AML-193 (cell line): ENCODE measurements at regions not wholly inside any gene's neighbourhood (a gene's known extent, or its start where the extent isn't known, plus 50 kb on each side); places are given as distances from the start of the nearest gene placed in this dataset.
"Not testable (repeated sequence)": the region's sequence is repeated elsewhere in the genome, so short reads cannot be mapped to it uniquely, and the experiment has no call there.

Experiments
- DNase-seq, 2 experiments: peaks; one replicate each; lab custom pipeline; 2025; lab: John Stamatoyannopoulos, UW

- DNase-seq = no peak
Observed at GRCh38 chr12:68422956-68423574, 90.9 kb upstream of the MDM1 start.

DNA sequence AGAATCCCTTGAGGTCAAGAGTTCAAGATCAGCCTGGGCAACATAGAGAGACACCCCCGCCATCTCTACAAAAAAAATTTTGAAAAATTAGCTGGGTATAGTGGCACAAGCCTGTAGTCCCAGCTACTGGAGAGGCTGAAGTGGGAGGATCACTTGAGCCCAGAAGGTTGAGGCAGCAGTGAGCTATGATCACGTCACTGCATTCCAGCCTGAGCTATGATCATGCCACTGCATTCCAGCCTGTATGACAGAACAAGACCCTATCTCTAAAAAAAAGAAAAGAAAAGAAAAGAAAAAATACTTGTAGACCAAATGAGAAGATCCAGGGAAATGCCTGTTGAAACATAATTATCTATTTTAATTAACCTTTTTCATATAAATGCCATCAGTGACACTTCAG lies 93.8 kb upstream of the MDM1 start:
- no peak for DNase-seq

- no peak for DNase-seq
Observed at GRCh38 chr12:68428211-68428610, 96.0 kb upstream of the MDM1 start.

DNA sequence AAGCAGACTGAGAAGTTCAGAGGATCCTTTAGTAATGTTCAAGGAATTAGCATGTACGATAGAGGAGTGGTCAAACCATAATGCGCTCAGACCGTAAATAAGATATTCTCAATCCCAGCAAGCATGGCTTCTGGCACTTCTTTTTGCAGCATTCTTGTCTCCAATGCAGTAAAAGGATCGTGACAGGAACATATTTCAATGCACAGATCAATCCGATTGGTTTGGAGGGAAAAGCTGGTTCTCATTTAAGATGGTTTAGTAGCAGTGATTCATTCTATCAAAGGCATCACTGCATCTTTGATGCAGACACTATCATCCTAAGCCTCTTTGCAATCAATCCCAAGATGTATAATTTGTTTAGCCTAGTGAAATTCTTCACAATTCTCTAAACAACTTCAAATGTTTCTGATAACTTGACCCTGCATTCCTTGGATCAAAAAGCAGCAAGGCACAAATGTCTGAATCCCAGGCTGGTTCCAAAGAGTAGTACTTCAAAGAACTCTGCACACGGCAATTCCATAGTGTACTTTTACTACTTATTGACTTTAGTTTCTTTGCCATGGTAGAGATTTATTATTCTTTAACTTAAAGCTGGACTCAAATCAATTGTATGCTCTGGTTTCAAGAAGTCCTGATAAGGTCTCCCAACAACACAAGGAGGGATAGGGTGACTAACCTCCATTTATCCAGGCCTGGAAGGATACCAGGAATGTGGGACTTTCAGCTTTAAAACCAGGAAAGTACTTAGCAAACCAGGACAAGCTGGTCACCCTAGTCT lies 96.8 kb upstream of the MDM1 start:
- DNase-seq = no peak

DNA sequence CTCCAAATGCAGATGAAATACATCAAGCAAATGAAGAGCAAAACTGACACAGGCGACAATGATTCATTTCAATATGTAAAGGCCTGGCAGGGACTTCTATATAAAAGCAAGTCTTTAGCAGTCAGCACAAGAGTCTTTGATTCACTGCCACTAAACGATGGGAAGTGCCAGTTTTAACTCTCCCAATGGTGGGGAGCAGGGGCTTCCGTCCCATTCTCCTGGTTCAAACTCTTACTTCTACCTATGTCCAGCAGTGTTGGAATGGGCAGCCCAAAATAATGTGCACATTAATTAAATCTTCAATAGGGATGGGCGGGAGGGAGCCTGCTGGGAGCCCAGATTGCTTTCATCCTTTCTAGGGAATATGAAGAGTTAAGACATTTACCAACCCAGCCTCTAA lies 97.5 kb upstream of the MDM1 start:
- DNase-seq = no peak

DNA sequence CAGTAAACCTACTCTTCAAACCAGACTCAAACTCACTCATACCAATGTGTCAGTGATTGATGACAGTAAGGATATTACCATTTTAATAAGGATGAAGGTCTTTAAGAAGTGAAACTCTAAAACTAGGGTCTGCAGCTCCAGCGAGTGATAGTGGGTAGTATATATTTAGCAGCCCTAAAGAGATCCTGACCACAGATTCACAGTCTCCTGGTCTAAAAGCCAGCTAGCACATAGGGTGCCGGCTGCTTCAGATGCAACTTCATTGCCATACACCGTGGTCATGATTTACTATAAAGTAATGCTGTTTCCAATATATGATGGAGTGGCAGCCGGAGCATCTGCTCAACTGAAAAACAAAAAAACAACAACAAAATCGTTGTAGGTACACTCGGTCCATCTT lies 99.6 kb upstream of the MDM1 start:
- DNase-seq = no peak

GRCh38 chr12:68432622-68433021 lies 100.5 kb upstream of the MDM1 start:
- DNase-seq = no peak

- DNase-seq = no peak
Observed at GRCh38 chr12:68434391-68435298, 102.5 kb upstream of the MDM1 start.

DNA sequence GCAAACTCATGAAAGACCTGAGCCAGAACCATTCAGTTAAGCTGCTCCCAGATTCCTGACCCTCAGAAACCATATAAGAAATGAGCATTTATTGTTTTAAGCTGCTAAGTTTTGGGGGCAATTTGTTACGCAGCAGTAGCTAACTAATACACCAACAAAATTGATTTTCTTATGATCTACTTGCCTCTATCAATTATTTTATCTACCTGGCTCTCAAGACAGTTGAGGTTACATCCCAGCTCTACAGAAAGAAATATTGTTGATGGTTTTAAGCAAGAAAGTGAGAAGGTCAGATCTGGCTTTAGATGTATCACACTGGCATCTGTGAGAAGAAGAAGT lies 103.1 kb upstream of the MDM1 start:
- DNase-seq = no peak

GRCh38 chr12:68435816-68436215 lies 103.7 kb upstream of the MDM1 start:
- DNase-seq = no peak

GRCh38 chr12:68438601-68439000 lies 106.4 kb upstream of the MDM1 start:
- no peak for DNase-seq

DNA sequence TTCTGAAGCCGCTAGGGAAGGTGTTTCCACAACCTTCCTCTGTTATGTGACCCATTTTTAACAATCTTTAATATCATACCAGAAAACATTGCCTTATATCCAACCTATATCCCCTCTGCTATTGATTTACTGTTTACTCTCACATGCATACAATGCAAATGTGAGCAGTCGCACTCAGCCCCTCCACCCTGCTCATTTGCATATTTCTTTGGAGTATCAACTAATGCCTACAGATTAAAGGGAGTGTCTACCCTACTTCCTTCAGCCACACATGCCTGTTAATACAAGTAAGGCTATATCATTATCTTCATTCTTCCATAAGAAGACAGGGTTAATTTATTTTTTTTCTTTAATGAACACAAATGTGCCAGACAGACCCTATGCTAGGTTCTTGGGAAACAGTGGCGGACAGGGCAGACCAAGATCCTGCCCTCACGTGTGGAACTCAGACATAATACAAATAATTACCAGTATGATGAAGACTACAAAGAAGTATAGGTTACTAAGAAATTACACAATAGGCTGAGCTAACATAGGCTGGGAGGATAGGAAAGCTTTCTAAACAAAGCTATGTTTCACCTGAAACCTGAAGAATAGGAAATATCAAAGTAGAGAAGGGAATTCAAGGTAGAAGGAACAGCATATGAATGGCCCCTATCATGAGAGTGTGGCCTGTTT lies 107.3 kb upstream of the MDM1 start:
- DNase-seq = no peak

GRCh38 chr12:68440068-68440581 lies 108.0 kb upstream of the MDM1 start:
- DNase-seq = no peak

- no peak for DNase-seq
Observed at GRCh38 chr12:68441167-68441566, 109.0 kb upstream of the MDM1 start.

DNA sequence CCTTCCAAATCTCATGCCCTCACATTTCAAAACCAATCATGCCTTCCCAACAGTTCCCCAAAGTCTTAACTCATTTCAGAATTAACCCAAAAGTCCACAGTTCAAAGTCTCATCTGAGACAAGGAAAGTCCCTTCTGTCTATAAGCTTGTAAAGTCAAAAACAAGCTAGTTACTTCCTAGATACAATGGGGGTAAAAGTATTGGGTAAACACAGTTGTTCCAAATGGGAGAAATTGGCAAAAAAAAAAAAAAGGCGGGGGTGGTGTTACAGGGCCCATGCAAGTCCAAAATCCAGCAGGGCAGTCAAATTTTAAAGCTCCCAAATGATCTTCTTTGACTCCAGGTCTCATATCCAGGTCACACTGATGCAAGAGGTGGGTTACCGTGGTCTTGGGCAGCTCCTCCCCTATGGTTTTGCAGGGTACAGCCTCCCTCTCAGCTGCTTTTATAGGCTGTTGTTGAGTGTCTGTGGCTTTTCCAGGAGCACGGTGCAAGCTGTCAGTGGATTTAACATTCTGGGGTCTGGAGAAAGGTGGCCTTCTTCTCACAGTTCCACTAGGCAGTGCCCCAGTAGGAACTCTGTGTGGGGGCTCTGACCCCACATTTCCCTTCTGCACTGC lies 110.3 kb upstream of the MDM1 start:
- not testable (repeated sequence) for DNase-seq

DNA sequence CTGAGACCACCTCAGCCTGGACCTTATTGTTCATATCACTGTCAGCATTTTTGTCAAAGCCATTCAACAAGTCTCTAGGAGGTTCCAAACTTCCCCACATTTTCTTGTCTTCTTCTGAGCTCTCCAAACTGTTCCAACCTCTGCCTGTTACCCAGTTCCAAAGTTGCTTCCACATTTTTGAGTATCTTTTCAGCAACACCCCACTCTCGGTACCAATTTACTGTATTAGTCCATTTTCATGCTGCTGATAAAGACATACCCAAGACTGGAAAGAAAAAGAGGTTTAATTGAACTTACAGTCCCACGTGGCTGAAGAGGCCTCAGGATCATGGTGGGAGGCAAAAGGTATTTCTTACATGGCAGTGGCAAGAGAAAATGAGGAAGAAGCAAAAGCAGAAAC lies 111.5 kb upstream of the MDM1 start:
- not testable (repeated sequence) for DNase-seq

DNA sequence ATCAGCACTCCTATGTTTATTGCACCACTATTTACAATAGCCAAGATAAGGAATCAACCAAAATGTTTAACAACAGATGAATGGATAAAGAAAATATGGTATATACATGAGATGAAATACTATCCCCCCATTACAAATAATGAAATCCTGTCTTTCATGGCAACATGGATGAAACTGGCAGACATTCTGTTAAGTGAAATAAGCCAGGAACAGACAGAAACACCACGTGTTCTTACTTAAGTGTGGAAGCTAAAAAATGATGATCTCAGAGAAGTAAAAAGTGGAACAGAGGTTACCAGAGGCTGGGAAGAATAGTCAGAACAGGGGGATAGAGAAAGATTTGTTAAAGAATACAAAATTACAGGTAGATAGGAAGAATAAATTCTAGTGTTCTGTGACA lies 113.7 kb upstream of the MDM1 start:
- no peak for DNase-seq

GRCh38 chr12:68446384-68446783 lies 114.2 kb upstream of the MDM1 start:
- DNase-seq = no peak

- DNase-seq = peak; percentile 46 to 59
Observed at GRCh38 chr12:68446901-68447796, 115.0 kb upstream of the MDM1 start.

DNA sequence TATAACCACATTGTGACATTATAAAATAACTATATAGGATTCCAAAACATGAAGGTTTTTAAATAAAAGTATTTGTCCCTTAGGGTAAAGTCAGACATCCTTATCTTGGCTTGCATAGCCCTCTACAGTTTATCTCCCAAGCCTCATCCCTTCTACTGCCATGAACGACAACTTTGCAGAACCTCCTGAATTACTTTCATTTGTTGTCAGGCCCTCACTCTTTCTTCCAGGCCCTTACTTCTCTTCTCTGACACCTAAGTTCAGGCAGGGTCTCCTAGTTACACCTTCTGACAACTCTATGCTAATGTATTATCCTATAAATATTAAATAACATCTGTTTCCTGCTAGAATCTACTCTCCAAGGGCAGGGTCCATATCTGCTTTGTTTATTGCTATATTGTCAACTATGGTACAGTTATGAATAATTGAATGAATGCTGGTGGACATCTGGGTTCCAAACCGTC lies 115.7 kb upstream of the MDM1 start:
- no peak for DNase-seq
